Osteoblast (primary cell): ENCODE measurements at regions not wholly inside any gene's neighbourhood (a gene's known extent, or its start where the extent isn't known, plus 50 kb on each side); places are given as distances from the start of the nearest gene placed in this dataset.
"Not testable (repeated sequence)": the region's sequence is repeated elsewhere in the genome, so short reads cannot be mapped to it uniquely, and the experiment has no call there.

Experiments
- DNase-seq: peaks from one replicate; pipeline ENCODE4 v3.0.0; 2011; ENCODE audit warnings: low spot score, mixed read lengths; ENCODE audit not compliant: insufficient read length; ENCODE audit errors: missing footprints
- H2AFZ ChIP-seq: 2 replicates; pipeline ENCODE4 v1.6.0; 2011; ENCODE audit warnings: mild to moderate bottlenecking, low read length
- H3K27ac ChIP-seq: 2 replicates; pipeline ENCODE4 v1.5.1; 2011; ENCODE audit warnings: mild to moderate bottlenecking, low read depth, low read length, moderate library complexity
- H3K27me3 ChIP-seq: 2 replicates; pipeline ENCODE4 v1.6.0; 2012; ENCODE audit warnings: mild to moderate bottlenecking, control low read depth, inconsistent platforms, low read length, moderate library complexity; ENCODE audit not compliant: insufficient read depth
- H3K36me3 ChIP-seq: 2 replicates; pipeline ENCODE4 v1.5.1; 2011; ENCODE audit warnings: mild to moderate bottlenecking, low read length, control low read depth, moderate library complexity; ENCODE audit not compliant: insufficient read depth
- H3K4me1 ChIP-seq: 2 replicates; pipeline ENCODE4 v1.5.1; 2011; ENCODE audit warnings: mild to moderate bottlenecking, low read length, control low read depth, moderate library complexity; ENCODE audit not compliant: insufficient read depth
- H3K4me2 ChIP-seq: 2 replicates; pipeline ENCODE4 v1.6.0; 2011; ENCODE audit warnings: mild to moderate bottlenecking, low read length; ENCODE audit not compliant: insufficient read depth
- H3K4me3 ChIP-seq: fragments of 200-600 bp; sonication (generic); 3 replicates; pipeline ENCODE4 v1.5.1; 2012; ENCODE audit warnings: mild to moderate bottlenecking, low read length, inconsistent platforms; ENCODE audit not compliant: insufficient read depth
- H3K79me2 ChIP-seq: 2 replicates; pipeline ENCODE4 v1.6.0; 2012; ENCODE audit warnings: mild to moderate bottlenecking, low read length, control low read depth, inconsistent platforms; ENCODE audit not compliant: insufficient read depth
- H3K9me3 ChIP-seq: 2 replicates; pipeline ENCODE4 v1.5.1; 2011; ENCODE audit warnings: low read depth, low read length, control low read depth
- H4K20me1 ChIP-seq: 2 replicates; pipeline ENCODE4 v1.6.0; 2012; ENCODE audit warnings: mild to moderate bottlenecking, low read length, control low read depth; ENCODE audit not compliant: insufficient read depth
- CTCF ChIP-seq: IDR thresholded peaks from 2 replicates; pipeline ENCODE4 v1.5.1; 2011; ENCODE audit warnings: mild to moderate bottlenecking, low read depth, low read length, moderate library complexity; ENCODE audit errors: extremely low read depth

GRCh38 chr6:102813489-102814275, 1420.2 kb downstream of the GRIK2 start:
- Histone ChIP-seq H3K27ac (no peak overlapping the region), H3K36me3 (no peaks in the 10 kb centered on the region), H3K9me3 (peaks cover 5% of the 10 kb centered on the region), H3K4me2 (no peak overlapping the region), H3K4me3 (no peak overlapping the region), H3K4me1 (no peaks in the 10 kb centered on the region), H3K79me2 (no peaks in the 10 kb centered on the region), H2AFZ (no peak overlapping the region), H4K20me1 (no peaks in the 10 kb centered on the region), H3K27me3 (no peaks in the 10 kb centered on the region)
- no peak for TF ChIP-seq CTCF
- peak; percentile 3 for DNase-seq

GRCh38 chr6:102812242-102812641, 1418.7 kb downstream of the GRIK2 start:
- Histone ChIP-seq H4K20me1 (no peaks in the 10 kb centered on the region), H3K9me3 (peaks cover 5% of the 10 kb centered on the region), H3K4me3 (no peak overlapping the region), H3K79me2 (no peaks in the 10 kb centered on the region), H3K36me3 (no peaks in the 10 kb centered on the region), H3K27me3 (no peaks in the 10 kb centered on the region), H3K4me2 (no peak overlapping the region), H3K4me1 (no peaks in the 10 kb centered on the region), H3K27ac (no peak overlapping the region), H2AFZ (no peak overlapping the region)
- DNase-seq, result peak; percentile 6
- TF ChIP-seq CTCF, result no peak

GRCh38 chr6:102808944-102809505, 1415.5 kb downstream of the GRIK2 start:
- not testable (repeated sequence) for H3K79me2 ChIP-seq, H3K4me1 ChIP-seq, H3K4me2 ChIP-seq, H2AFZ ChIP-seq, H3K27me3 ChIP-seq, H4K20me1 ChIP-seq, H3K36me3 ChIP-seq, DNase-seq, H3K4me3 ChIP-seq, H3K9me3 ChIP-seq, H3K27ac ChIP-seq

- Histone ChIP-seq H3K4me3 (no peak overlapping the region), H2AFZ (no peak overlapping the region), H3K79me2 (no peaks in the 10 kb centered on the region), H3K36me3 (no peaks in the 10 kb centered on the region), H4K20me1 (no peaks in the 10 kb centered on the region), H3K4me1 (no peaks in the 10 kb centered on the region), H3K27me3 (no peaks in the 10 kb centered on the region), H3K4me2 (no peak overlapping the region), H3K9me3 (no peaks in the 10 kb centered on the region), H3K27ac (no peak overlapping the region)
- TF ChIP-seq CTCF, result no peak
- DNase-seq, result no peak
Observed at GRCh38 chr6:102799051-102799450, 1405.5 kb downstream of the GRIK2 start.
